ENCODE measurements at regions not wholly inside any gene's neighbourhood (a gene's known extent, or its start where the extent isn't known, plus 50 kb on each side); places are given as distances from the start of the nearest gene placed in this dataset.

GRCh38 chr6:156648616-156649015 is 128.6 kb upstream of the ARID1B start:
- Histone ChIP-seq H3K27me3 (no peaks in the 10 kb centered on the region), H3K27ac (no peak overlapping the region), H3K36me3 (no peaks in the 10 kb centered on the region), H3K9me3 (no peaks in the 10 kb centered on the region), H3K4me1 (peaks cover 0 to 9% (median 0%) of the 10 kb centered on the region in 12 donors), H3K4me3 (no peak overlapping the region)
- ATAC-seq (no peak), DNase-seq (no peak)
- TF ChIP-seq CTCF (IDR thresholded peaks at IDR 0.05): no peak
- TF ChIP-seq POLR2A (IDR thresholded peaks at IDR 0.05): no peak
- intact Hi-C loops (cut with DNase I): no loop called here
- WGBS, 4 donors: 71 to 86% (median 76%) methylated on average over 6 of the region's 6 CpGs

DNA sequence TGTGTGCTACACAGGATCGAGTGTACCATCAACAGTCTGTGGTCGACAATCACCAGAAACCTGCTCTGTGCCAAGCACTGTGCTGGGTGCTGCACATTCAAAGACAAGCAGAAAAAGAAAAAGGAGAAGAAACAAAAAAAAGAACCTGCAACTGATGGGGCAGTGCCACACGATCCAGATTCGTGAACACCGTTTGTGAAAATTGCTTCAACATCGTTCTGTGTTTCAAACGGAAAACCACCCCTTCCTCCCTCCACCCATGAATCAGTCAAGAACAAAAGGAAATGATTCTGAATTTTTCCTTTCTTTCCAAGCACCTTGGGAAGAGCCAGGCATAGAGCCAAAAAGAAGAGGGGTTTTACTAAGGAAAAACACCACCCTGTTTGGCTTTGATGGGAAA is 129.2 kb upstream of the ARID1B start:
- WGBS, 4 donors: 43 to 62% (median 51%) methylated on average over 7 of the region's 7 CpGs
- Histone ChIP-seq H3K9me3 (no peaks in the 10 kb centered on the region), H3K36me3 (no peaks in the 10 kb centered on the region), H3K4me3 (no peak overlapping the region), H3K27me3 (no peaks in the 10 kb centered on the region), H3K4me1 (peaks cover 0 to 9% (median 0%) of the 10 kb centered on the region in 12 donors), H3K27ac (no peak overlapping the region)
- intact Hi-C loops (cut with DNase I): no loop called here
- DNase-seq (no peak), ATAC-seq (peak in 1 of 4 donors; percentile 9)
- TF ChIP-seq CTCF (IDR thresholded peaks at IDR 0.05): no peak
- TF ChIP-seq POLR2A (IDR thresholded peaks at IDR 0.05): no peak

GRCh38 chr6:156647140-156647784 is 129.9 kb upstream of the ARID1B start:
- Histone ChIP-seq H3K36me3 (no peaks in the 10 kb centered on the region), H3K27ac (no peak overlapping the region), H3K27me3 (no peaks in the 10 kb centered on the region), H3K4me3 (no peak overlapping the region), H3K9me3 (no peaks in the 10 kb centered on the region), H3K4me1 (peaks cover 0 to 9% (median 0%) of the 10 kb centered on the region in 12 donors)
- WGBS, 4 donors: 54 to 59% (median 56%) methylated on average over 9 of the region's 9 CpGs
- no peak for ATAC-seq
- intact Hi-C loops (cut with DNase I): no loop called here
- DNase-seq: no peak
- TF ChIP-seq CTCF (IDR thresholded peaks at IDR 0.05): no peak
- no peak for TF ChIP-seq POLR2A (IDR thresholded peaks at IDR 0.05)

DNA sequence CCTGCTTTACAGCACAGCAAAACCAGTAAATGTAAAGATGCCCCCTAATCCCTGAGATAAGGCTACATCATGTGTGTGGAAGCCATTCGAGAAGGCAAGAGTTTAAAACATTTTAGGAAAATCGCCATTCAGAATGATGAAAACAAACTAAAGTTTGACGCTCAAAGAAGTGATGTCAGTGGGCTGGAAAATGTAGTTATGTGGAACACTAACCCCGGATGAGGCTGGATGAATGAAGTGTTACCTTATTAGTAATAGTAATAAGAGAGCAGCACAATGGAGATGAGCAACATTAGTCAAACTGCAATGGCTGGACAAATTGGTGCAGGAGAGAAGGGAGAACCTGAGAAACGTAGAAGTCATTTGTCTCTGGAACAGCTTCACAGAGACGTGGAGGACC is 130.7 kb upstream of the ARID1B start:
- WGBS, 4 donors: 79 to 91% (median 85%) methylated on average over 6 of the region's 6 CpGs
- Histone ChIP-seq H3K36me3 (no peaks in the 10 kb centered on the region), H3K27ac (no peak overlapping the region), H3K27me3 (no peaks in the 10 kb centered on the region), H3K4me3 (no peak overlapping the region), H3K9me3 (peaks cover 0 to 3% (median 0%) of the 10 kb centered on the region in 12 donors), H3K4me1 (peaks cover 0 to 9% (median 0%) of the 10 kb centered on the region in 12 donors)
- ATAC-seq (no peak), DNase-seq (no peak)
- TF ChIP-seq CTCF (IDR thresholded peaks at IDR 0.05): no peak
- TF ChIP-seq POLR2A (IDR thresholded peaks at IDR 0.05): no peak
- intact Hi-C loops (cut with DNase I): no loop called here
